H7 (cell line): ENCODE measurements at regions not wholly inside any gene's neighbourhood (a gene's known extent, or its start where the extent isn't known, plus 50 kb on each side); places are given as distances from the start of the nearest gene placed in this dataset.
A peak's percentile ranks its signal among the peaks of the same experiment; 100 is the strongest.
"Not testable (repeated sequence)": the region's sequence is repeated elsewhere in the genome, so short reads cannot be mapped to it uniquely, and the experiment has no call there.

Source experiments
- DNase-seq: peaks from one replicate; pipeline ENCODE4 v3.0.0; 2012
- H3K27me3 ChIP-seq: 2 replicates; pipeline ENCODE4 v1.6.0; 2011; ENCODE audit warnings: mild to moderate bottlenecking, low read length; ENCODE audit not compliant: control insufficient read depth, insufficient read depth
- H3K36me3 ChIP-seq: replicated peaks from 2 replicates; pipeline ENCODE4 v1.5.1; 2011; ENCODE audit warnings: low read length; ENCODE audit not compliant: control insufficient read depth, insufficient read depth
- H3K4me3 ChIP-seq: 2 replicates; pipeline ENCODE4 v1.5.1; 2011; ENCODE audit warnings: low read depth, mild to moderate bottlenecking, control low read depth, low read length, moderate library complexity; ENCODE audit not compliant: insufficient read depth

DNA sequence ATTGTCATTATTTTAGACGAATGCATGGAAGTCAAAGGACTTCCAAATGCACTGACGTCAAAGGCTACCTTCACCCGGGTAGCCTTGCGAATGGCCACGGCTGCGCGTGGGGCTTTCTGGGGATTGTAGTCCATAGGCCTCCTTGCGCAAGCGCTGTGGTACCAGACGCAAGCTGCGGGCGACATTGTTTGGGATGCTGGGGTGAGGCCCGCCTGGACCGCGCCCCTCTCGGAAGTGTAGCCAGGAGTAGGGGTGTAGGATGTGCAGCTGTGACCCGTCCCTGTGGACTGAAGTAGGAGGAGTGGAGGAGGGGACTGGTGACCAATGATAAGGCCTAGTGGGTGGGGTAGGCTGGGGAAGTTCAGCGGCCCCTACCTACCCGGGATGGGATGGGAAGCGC lies 720.0 kb upstream of the DEFB115 start:
- not testable (repeated sequence) for H3K4me3 ChIP-seq, H3K36me3 ChIP-seq, H3K27me3 ChIP-seq
- peak; percentile 58 for DNase-seq

DNA sequence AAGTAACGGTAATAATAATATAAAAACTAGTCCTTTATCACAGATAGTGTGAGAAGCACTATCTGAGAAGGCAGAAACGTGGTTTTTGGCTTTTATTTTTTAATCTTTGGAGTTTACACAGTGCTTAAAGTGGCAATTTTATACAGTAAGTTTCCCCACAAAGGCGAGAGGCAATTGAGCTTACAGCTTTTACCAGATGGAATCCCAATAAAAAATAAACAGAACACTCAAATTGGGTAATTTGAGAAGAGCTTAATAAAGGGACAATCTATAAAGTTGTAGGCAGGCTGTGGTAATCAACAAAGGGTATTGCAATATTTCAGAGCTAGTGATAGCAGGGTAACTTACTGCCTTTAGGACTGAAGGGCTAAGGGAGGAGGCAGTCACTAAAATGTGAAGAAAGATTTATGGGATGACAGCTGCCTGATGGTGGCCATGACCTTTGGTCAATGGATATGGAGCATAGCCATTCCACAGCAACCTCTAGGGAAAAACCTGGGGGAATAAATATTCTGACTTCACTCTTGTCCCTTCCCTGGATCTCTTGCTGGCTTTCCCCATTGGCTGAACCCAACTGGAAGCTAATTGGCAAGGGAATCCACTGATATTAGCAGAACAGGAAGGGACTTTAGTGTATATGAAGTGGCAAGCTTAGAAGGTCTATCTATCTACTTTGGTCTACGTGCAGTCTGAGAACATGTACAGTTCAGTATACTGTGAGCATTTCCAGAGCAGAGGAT lies 717.0 kb upstream of the DEFB115 start:
- H3K36me3 ChIP-seq, H3K4me3 ChIP-seq, H3K27me3 ChIP-seq, DNase-seq: not testable (repeated sequence)

DNA sequence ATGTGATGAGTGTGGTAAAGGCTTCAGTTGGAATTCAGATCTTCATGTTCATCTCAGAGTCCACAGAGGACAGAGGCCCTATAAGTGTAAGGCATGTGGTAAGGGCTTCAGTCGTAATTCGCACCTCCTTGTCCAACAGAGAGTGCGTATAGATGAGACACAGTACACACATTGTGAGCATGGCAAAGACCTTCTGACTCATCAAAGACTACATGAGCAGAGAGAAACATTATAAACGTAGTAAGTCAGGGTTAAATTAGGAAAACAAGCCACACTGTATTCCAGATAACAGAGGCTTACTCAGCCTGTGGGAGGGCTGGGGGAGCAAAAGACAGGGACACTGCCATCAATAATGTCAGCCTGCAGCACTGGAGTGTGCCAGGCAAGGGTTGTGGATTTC lies 706.2 kb upstream of the DEFB115 start:
- DNase-seq: not testable (repeated sequence)

DNA sequence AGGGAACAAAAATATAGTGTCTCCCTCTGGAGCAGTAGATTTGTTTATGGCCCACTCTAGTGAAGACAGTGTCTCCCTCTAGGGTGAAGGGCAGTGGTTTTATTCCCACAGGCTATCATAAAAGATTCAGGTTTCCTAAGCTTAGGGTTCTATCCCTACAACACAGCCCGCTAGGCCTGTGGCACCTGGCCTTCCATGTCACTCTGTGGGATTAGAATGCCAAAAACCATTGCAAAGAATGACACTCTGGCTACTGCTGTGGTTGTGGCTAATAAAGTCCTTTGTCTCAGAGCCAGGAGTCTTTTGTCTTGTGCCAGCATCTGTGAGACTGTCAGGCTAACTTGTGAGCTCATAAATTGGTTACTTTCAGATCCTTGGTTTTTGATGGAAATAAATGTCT lies 700.7 kb upstream of the DEFB115 start:
- H3K4me3 ChIP-seq, H3K36me3 ChIP-seq, DNase-seq, H3K27me3 ChIP-seq: not testable (repeated sequence)

More for the DNA sequence above, 706.2 kb upstream of the DEFB115 start:
- H3K4me3 ChIP-seq, H3K36me3 ChIP-seq, H3K27me3 ChIP-seq: not testable (repeated sequence)

DNA sequence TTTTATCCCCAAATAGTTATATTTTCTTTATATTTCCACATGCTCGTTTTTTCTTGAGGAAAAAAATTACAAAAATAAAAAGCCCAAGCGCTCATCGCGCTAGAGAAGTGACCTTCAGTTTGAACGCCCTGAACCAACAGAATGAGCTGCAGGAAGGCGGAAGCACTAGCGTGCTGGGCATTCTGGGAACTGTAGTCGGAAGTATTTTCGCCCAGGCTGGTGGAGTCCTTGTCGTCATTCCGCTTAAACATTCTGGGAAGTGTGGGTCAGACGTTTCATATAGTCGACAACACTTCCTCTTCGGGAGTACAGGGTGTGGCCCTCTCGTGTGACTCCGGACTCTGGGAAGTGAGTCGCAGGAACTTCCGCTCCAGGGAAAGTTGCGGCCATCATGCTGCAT lies 692.4 kb upstream of the DEFB115 start:
- DNase-seq, H3K36me3 ChIP-seq, H3K27me3 ChIP-seq, H3K4me3 ChIP-seq: not testable (repeated sequence)

DNA sequence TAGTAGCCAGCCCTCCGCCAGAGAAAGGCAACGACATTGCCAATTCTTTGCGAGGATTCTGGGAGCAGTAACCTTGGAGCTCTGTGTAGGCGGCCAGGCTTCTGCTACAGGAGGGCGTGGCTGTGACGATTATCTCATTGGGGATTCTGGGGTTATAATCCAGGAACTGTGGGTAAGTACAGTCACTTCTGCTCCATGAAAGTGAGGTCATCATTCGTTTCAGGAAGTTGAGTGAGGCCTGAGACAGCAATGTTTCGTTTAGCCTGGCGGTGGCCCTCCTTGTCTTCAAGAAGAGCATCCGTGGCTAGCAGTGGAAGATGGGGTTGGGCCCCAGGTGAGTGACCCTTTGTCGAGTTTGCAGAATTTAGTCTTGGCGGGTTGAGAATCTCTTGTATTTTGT lies 687.6 kb upstream of the DEFB115 start:
- DNase-seq, H3K36me3 ChIP-seq, H3K27me3 ChIP-seq, H3K4me3 ChIP-seq: not testable (repeated sequence)

DNA sequence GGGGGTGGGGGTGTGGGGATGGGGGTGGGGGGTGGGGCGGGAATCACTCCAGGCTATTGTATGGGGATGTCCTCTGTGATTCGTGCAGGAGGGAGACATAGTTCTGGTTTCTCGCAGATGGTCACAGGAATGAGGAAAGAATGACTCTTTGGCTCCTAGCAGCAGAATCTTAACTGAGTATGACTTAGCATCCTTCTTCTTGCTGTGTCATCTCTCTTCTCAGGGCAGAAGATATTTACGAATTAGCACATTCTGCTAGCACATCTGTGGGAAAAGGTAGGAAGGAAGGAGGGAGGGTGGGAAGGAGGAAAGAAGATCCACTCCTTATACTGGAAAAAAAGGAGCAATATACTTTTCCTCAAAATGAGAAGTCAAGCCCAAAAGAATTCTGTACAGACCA lies 686.8 kb upstream of the DEFB115 start:
- DNase-seq, H3K36me3 ChIP-seq, H3K4me3 ChIP-seq, H3K27me3 ChIP-seq: not testable (repeated sequence)

DNA sequence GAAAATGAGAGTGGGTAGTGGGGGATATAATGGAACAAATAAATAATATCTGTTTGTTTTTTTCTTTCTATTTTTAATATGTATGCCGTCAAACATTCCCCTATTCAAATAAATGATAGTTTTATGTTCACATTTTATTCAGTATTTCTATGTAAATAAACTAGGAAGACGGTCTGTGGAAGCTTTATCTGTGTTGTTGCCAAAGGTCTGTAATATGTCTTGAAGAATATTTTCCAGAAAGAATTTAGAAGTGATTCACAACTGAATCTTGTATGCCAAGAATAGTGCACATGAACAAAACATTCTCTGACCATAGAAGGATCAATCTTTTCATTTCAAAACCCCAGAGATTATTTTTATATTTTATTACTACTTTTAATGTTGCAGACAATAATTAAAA lies 683.1 kb upstream of the DEFB115 start:
- not testable (repeated sequence) for DNase-seq, H3K36me3 ChIP-seq, H3K4me3 ChIP-seq, H3K27me3 ChIP-seq

DNA sequence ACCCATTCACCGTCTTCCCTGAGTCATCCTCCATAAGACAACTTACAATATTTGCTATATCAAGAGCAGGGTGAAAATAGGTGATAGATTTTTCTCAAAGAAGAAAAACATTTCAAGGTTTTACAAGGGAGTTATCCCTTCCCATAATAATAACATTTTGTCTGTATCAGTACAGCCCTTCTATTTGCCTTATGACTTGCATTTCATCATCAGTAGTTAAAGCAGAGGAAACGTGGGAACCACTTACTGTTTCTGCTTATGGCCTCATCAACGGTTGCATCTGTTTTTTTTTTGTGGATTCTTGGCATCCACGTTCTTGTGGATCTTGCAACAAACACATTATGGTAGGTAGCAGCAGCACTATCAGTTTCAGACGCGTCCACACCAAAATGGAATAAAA lies 678.4 kb upstream of the DEFB115 start:
- H3K4me3 ChIP-seq: peak overlapping the region; percentile 27; the same call in 1 of the 2 replicates
- not testable (repeated sequence) for H3K36me3 ChIP-seq, DNase-seq, H3K27me3 ChIP-seq

DNA sequence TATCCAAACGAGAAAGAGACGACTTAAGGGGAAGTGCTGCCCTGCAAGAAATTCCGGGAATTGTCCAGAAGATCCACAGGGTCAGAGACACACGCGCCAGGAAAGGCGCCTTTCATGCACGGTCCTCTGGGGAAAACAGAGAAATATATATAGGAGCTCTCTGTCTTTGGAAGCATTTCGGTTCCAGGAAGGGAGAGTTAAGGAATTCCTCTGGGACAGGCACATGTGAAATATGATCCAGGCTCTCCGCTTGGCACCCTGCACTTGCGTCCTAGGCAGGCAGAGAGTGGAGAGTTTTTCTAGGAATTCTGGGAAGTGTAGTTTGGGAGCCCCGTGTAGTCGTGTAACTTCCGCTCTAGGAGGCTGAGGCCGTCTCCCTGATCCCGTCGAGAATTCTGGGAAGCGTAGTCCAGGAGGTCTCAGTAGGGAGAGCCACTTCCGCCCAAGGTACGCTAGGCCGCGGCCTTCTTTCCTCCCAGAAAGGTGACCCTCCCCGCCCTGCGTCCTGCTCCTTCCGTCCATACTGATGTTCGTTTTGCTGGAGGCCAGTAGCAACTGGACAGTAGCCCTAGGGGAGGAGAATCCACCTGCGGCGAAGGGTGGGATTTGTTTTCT lies 677.5 kb upstream of the DEFB115 start:
- peak overlapping the region; percentile 27 for H3K4me3 ChIP-seq
- H3K27me3 ChIP-seq, H3K36me3 ChIP-seq: not testable (repeated sequence)
- peak; percentile 7 for DNase-seq

DNA sequence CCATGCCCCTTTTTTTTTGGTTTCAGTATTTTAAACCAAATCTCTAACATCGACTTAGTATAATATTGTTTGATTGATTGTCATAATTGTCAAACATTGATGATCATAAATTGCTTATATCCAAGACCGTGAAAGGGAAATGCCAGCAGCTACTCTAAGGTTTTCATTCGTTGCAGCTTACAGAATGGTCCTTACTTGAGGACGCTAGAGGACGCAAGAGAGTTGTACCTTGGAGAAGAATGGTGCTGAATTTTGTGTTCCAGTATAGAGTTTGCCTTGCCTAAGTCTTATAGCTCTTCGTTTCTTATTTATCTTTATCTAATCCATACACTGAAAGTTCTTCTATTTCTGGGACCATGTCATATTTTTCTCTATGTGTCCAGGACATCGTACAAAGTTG lies 675.6 kb upstream of the DEFB115 start:
- H3K4me3 ChIP-seq, H3K27me3 ChIP-seq, H3K36me3 ChIP-seq, DNase-seq: not testable (repeated sequence)

DNA sequence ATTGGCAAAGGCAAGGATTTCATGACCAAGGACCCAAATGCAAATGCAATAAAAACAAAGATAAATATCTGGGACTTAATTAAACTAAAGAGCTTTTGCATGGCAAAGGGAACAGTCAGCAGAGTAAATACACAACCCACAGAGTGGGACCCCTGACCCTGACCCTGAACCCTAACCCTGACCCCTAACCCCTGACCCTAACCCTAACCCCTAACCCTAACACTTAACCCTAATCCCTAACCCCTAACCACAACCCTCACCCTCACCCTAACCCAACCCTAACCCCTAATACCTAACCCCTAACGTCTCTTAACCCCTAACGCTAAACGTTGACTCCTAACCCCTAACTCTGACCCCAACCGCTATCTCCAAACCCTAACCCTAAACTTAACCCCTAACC lies 673.1 kb upstream of the DEFB115 start:
- H3K4me3 ChIP-seq, H3K36me3 ChIP-seq, H3K27me3 ChIP-seq, DNase-seq: not testable (repeated sequence)

DNA sequence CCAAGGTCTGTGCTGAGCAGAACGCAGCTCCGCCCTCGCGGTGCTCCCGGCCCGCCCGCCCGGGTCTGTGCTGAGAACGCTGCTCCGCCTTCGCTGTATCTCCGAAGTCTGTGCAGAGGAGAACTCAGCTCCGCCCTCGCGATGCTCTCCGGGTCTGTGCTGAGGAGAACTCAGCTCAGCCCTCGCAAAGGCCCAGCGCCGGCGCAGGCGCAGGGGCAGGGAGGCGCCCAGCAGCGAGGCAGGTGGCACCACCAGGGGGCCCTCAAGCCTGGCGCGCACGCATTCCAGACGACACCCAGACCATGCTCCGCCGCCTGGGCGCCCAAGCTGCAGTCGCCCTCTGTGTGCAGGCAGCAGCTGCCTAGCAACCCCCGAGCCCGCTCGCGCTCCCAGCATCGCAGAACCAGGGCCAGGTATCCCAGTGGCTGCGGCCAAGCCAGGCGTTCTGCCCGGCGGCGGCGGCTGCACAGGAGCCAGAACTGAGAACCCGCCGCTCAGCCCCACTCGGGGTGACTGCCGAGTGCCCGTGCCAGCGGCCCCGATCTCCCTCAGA lies 672.1 kb upstream of the DEFB115 start:
- not testable (repeated sequence) for H3K27me3 ChIP-seq, H3K36me3 ChIP-seq
- peak overlapping the region; percentile 23; the same call in 1 of the 2 replicates for H3K4me3 ChIP-seq
- peak; percentile 54 for DNase-seq

DNA sequence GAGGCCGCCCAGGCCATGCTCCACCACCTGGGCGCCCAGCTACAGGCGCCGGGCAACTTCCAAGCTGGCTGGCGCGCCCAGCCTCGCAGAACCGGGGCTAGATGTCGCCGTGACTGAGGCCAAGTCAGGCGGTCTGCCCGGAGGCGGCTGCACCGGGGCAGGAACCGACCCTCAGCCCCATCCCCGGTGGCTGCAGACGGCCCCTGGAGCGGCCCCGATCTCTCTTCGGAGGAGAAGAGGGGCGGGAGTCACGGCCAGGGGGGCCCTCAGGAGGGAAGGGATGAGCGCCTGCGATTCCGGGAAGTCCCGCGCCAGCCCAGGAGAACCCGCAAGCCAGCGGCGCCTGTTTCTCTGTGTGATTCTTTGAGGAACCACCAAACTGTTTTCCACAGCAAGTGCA lies 671.3 kb upstream of the DEFB115 start:
- H3K4me3 ChIP-seq: peak overlapping the region; percentile 12; the same call in 1 of the 2 replicates
- H3K27me3 ChIP-seq, H3K36me3 ChIP-seq, DNase-seq: not testable (repeated sequence)

DNA sequence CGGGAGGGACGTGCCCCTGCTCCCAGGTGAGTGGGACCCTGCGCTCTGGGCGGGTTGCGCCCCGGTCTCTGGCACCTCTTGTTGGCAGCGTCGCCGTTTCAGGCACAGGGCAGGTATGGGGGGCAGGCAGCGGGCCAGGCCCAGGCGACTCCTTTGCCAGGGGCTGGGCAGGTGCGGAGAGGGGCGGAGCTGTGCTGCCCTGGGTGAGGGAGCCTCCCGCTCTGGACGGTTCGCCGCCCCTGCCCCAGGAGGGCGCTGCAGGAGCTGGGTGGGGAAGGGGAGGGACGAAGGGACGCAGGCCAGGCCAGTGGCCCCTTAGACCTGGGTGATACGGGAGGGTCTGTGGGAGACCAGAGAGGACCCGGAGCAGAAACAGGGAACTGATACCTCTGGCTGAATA lies 663.9 kb upstream of the DEFB115 start:
- H3K27me3 ChIP-seq: no peaks in the 10 kb centered on the region
- DNase-seq: peak; percentile 68
- H3K4me3 ChIP-seq: no peak overlapping the region
- no peaks in the 10 kb centered on the region for H3K36me3 ChIP-seq
